C4-2B (cell line): ENCODE measurements at regions not wholly inside any gene's neighbourhood (a gene's known extent, or its start where the extent isn't known, plus 50 kb on each side); places are given as distances from the start of the nearest gene placed in this dataset.

Source experiments
- H3K27ac ChIP-seq: fragments of 450-650 bp; 2 replicates; pipeline ENCODE4 v1.5.1; 2017
- ZFX ChIP-seq: fragments of 450-650 bp; IDR thresholded peaks from 2 replicates; pipeline ENCODE4 v1.6.1; 2017
- TF ChIP-seq, protein P1 (sequence below): fragments of 450-650 bp; conservative IDR thresholded peaks from 2 replicates; pipeline ENCODE4 v1.5.1; 2017; ENCODE audit warnings: mild to moderate bottlenecking

- TF ChIP-seq, protein P1, sequence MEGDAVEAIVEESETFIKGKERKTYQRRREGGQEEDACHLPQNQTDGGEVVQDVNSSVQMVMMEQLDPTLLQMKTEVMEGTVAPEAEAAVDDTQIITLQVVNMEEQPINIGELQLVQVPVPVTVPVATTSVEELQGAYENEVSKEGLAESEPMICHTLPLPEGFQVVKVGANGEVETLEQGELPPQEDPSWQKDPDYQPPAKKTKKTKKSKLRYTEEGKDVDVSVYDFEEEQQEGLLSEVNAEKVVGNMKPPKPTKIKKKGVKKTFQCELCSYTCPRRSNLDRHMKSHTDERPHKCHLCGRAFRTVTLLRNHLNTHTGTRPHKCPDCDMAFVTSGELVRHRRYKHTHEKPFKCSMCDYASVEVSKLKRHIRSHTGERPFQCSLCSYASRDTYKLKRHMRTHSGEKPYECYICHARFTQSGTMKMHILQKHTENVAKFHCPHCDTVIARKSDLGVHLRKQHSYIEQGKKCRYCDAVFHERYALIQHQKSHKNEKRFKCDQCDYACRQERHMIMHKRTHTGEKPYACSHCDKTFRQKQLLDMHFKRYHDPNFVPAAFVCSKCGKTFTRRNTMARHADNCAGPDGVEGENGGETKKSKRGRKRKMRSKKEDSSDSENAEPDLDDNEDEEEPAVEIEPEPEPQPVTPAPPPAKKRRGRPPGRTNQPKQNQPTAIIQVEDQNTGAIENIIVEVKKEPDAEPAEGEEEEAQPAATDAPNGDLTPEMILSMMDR, result no peak
- TF ChIP-seq ZFX, result no peak
- H3K27ac ChIP-seq, result no peak overlapping the region
Observed at GRCh38 chr2:18495058-18495457, 65.4 kb downstream of the RDH14 start.

DNA sequence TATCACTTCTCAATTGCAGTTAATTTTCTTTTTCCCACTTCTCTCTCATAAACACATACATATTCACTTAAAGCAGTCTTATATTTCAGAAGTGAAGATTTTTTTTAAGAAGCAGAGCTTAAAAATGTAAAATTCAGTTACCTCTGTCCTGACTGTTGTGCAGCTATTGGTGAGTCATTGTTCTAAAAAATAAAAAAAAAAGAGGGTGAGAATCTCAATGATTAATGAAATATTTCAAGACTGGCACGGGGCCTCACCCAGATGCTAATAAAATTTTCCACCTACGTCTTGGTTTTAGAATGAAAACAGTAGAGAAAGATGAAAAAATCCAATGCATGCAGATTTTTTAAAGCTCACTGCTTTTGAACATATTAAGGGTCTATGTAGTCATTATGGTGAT is 67.7 kb downstream of the RDH14 start:
- no peak overlapping the region for H3K27ac ChIP-seq
- TF ChIP-seq, protein P1, result no peak
- no peak for TF ChIP-seq ZFX

DNA sequence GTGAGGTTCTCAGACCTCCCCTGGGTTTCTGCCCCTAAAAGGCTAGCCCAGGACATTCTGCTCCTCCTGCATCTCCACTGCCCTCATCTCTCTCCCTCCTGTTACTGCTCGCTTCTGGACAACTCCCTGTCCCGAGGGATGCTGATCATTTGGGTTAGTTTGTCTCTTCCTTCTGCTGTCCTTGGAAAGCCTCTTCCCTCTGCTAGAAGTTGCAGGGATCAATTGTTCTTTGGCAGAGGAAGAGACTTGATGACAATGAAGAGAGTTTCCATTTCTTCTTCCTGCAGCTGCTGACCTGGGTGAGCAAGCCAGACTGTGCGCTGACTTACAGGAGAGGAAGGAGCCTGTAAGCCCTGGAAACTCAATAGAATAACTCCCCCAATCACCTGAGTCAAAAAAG is 68.9 kb downstream of the RDH14 start:
- H3K27ac ChIP-seq, result no peak overlapping the region
- TF ChIP-seq ZFX, result no peak
- TF ChIP-seq, protein P1, result no peak

DNA sequence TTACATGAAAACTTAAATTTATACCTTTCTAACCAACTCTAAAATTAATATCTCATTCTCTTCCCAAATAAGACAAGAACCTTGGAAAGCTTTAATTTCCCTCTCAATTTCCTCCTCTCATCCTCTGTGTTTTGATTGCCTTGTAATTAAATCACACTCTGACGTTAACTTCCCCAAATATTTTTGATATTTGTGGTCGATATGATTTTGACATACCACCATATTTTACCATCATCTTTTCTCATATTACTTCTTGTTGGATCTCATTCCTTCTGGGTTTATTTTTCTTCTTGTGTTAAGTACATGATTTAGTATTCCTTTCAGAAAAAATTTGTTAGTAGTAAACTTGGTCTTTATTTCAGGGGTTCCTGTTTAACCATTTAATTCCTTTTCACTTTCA is 69.6 kb downstream of the RDH14 start:
- H3K27ac ChIP-seq, result no peak overlapping the region
- TF ChIP-seq, protein P1, result no peak
- no peak for TF ChIP-seq ZFX

DNA sequence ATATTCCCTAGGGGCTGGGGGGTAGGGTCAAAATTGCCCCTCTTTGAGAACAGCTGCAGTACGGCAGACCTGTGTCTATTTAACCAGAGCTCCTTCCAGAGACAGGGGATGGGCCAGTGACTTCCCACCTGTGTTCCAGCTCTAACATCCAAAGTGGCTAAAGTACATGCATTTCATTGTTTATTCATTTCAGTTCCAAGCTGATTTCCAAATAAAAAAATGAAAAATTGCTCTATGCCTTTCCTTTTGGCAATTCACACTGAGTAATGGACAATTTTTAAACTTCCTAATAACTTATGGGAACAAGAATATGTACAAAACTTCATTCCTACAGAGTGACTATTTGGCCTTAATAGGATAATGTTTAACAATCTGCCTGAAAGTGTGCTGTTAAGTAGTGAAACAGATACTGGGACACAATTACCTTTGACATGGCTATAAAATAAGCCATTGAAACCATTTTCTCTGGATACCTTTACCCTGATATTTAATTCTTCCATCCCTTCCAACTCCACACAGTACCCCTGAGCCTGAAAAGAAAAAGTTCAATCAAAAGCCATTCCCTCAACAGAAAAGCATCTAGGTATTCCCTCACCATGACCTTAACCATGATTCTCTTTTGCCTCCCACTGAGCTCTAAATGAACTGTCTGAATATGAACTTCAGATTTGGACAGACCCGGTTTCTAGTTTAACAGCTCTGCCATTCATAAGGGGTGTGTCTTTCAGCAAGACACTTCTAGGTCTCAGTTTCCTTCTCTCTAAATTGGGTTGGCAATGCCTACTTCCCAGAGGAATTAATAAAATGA is 73.1 kb downstream of the RDH14 start:
- TF ChIP-seq, protein P1, result no peak
- no peak for TF ChIP-seq ZFX
- no peak overlapping the region for H3K27ac ChIP-seq

DNA sequence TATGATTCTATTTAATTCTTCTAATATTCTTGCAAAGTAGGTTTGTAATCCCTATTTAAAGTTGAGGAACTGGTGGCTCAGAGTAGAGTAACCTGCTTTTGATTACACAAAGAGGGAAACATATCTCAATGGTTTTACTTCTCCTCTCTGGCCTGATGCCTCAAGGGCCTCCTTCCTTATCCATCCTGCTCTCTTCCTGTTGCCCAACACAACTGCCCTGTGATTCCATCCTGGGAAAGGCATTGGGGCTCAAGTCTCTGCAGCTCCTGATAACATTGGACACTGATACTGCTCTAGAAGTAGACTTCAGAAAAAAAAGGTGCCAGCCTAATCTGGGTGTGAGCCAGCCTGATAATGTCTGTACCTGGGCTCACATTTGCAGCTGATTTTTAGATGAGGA is 75.8 kb downstream of the RDH14 start:
- H3K27ac ChIP-seq, result no peak overlapping the region; the same call in 1 of the 2 replicates
- no peak for TF ChIP-seq ZFX
- TF ChIP-seq, protein P1, result no peak

DNA sequence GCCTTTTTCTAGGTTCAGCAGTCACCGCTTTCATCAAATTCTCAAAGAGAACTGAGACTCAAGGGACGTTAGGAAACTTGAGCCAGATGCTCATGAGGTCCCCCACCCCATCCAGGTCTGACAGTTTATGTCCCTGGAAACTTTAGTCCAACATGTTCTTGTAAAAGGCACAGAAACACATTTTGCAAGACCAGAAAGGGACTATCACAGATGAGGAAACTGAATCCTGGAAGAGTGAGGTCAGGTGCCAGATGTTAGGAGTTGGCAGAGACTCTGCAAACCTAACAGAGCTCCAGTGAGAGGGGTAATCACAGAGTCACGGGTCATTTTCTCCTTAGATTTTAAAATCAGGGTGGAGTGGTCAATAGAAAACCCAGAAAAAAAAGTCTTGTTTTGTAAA is 76.6 kb downstream of the RDH14 start:
- TF ChIP-seq, protein P1, result no peak
- TF ChIP-seq ZFX, result no peak
- no peak overlapping the region for H3K27ac ChIP-seq
